Gastroesophageal sphincter (tissue), 4 donors: ENCODE measurements at regions not wholly inside any gene's neighbourhood (a gene's known extent, or its start where the extent isn't known, plus 50 kb on each side); places are given as distances from the start of the nearest gene placed in this dataset.

Experiments
- ATAC-seq: fragments of 150-250 bp; one replicate; pipeline ENCODE4 v1.9.1; 2016; ENCODE audit warnings: mild to moderate bottlenecking, moderate library complexity
- H3K27ac ChIP-seq, 4 donors: fragments of 200-600 bp; sonication (generic) in 3 of 4; 1 replicate in 3 of 4; 2 replicates in 1 of 4; pipeline ENCODE4 v1.5.1; 2016 to 2019
- H3K27me3 ChIP-seq: fragments of 200-600 bp; sonication (generic); one replicate; pipeline ENCODE4 v1.5.1; 2019
- H3K36me3 ChIP-seq, 2 donors: fragments of 200-600 bp; sonication (generic); one replicate each; pipeline ENCODE4 v1.5.1; 2019; ENCODE audit warnings: control low read depth in 1 of 2
- H3K4me1 ChIP-seq, 3 donors: fragments of 200-600 bp; sonication (generic); 1 replicate in 2 of 3; 2 replicates in 1 of 3; pipeline ENCODE4 v1.5.1; 2016 to 2019; ENCODE audit warnings: control low read depth in 2 of 3
- H3K4me3 ChIP-seq, 2 donors: fragments of 200-600 bp; sonication (generic); one replicate each; pipeline ENCODE4 v1.5.1; 2019; ENCODE audit warnings: mild to moderate bottlenecking in 1 of 2, moderate library complexity in 1 of 2
- H3K9me3 ChIP-seq, 3 donors: fragments of 200-600 bp; sonication (generic); one replicate each; pipeline ENCODE4 v1.5.1; 2017 to 2019; ENCODE audit warnings: control low read depth in 2 of 3
- EP300 ChIP-seq: sonication (generic); formaldehyde crosslinking; IDR thresholded peaks from one replicate; pipeline ENCODE4 v1.6.1; 2017; ENCODE audit warnings: antibody characterized with exemption, mild to moderate bottlenecking
- POLR2A ChIP-seq, 2 donors: fragments of 450-650 bp; IDR thresholded peaks; one replicate each; pipeline ENCODE4 v1.6.1; 2017; ENCODE audit warnings: antibody characterized with exemption in 2 of 2, mild to moderate bottlenecking in 2 of 2, moderate library complexity in 1 of 2
- POLR2AphosphoS5 ChIP-seq: sonication (generic); formaldehyde crosslinking; IDR thresholded peaks from one replicate; pipeline ENCODE4 v1.6.1; 2017; ENCODE audit warnings: antibody characterized with exemption
- WGBS, 2 donors: methylation state at CpG; one replicate each; pipeline ENCODE4 v1.1.5; 2018; ENCODE audit warnings: low coverage in 1 of 2; 5-methylcytosine and 5-hydroxymethylcytosine counted together
- TF ChIP-seq, protein P1 (sequence below), 4 experiments: fragments of 200-600 bp in 2 of 4; fragments of 450-650 bp in 2 of 4; sonication (generic) in 1 of 4; IDR thresholded peaks; one replicate each; pipeline ENCODE4 v1.5.1; 2017 to 2019; ENCODE audit warnings: antibody characterized with exemption in 4 of 4, mild to moderate bottlenecking in 2 of 4, moderate library complexity in 2 of 4

DNA sequence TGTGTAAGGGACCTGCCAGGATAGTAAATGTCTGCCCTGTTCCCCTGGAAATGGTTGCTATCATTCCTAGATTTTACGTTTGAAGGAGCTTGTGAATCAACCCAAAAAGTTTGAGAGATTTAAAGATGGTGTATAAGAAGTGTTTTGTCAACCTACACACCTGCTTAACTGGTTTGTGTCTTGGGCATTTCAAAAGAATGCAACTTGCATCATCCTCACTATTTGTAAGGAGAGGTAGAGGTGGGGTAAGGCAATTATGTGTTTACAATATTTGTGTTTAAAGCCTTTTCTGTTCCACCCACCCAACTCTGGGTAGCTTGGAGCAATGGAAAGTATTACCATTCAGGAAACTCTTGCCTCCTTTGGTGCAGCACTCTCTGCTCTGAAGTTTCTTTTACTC lies 314.2 kb upstream of the RARB start:
- Histone ChIP-seq H3K4me3 (no peak overlapping the region), H3K4me1 (peaks cover 0 to 21% (median 2%) of the 10 kb centered on the region in 3 donors), H3K9me3 (no peaks in the 10 kb centered on the region), H3K36me3 (no peaks in the 10 kb centered on the region), H3K27ac (peak overlapping the region in 3 of 4 donors; percentile 21 to 54 (median 41)), H3K27me3 (no peaks in the 10 kb centered on the region)
- 77 to 100% methylated on average over 1 of the region's 1 CpG for WGBS, 2 donors
- ATAC-seq = no peak
- TF ChIP-seq POLR2A (IDR thresholded peaks at IDR 0.05) = no peak
- TF ChIP-seq POLR2AphosphoS5 = no peak
- TF ChIP-seq EP300 = no peak
- TF ChIP-seq, protein P1, sequence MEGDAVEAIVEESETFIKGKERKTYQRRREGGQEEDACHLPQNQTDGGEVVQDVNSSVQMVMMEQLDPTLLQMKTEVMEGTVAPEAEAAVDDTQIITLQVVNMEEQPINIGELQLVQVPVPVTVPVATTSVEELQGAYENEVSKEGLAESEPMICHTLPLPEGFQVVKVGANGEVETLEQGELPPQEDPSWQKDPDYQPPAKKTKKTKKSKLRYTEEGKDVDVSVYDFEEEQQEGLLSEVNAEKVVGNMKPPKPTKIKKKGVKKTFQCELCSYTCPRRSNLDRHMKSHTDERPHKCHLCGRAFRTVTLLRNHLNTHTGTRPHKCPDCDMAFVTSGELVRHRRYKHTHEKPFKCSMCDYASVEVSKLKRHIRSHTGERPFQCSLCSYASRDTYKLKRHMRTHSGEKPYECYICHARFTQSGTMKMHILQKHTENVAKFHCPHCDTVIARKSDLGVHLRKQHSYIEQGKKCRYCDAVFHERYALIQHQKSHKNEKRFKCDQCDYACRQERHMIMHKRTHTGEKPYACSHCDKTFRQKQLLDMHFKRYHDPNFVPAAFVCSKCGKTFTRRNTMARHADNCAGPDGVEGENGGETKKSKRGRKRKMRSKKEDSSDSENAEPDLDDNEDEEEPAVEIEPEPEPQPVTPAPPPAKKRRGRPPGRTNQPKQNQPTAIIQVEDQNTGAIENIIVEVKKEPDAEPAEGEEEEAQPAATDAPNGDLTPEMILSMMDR (IDR thresholded peaks at IDR 0.05) = no peak

DNA sequence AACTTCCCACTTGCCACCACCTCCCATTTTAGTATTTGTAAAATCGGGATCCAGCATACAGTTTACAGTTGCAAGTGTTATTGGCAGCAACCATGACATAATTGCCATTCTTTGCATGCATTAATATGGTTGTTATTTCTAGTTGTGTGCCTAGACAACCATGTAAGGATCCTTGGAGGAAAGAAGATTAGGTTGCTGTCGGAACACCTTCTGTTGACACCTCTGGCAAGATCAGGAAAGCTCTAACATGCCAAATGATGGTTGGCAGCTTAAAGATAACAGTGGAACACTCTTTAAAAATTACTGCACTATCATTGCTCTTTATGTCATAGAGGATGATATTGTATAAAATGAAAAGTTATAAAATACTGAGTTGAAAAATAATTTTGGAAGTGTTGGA lies 313.5 kb upstream of the RARB start:
- no peak for ATAC-seq
- WGBS, 2 donors = 43 to 59% methylated on average over 2 of the region's 2 CpGs
- TF ChIP-seq POLR2AphosphoS5 = no peak
- TF ChIP-seq EP300 = no peak
- TF ChIP-seq, protein P1 (IDR thresholded peaks at IDR 0.05) = no peak
- no peak for TF ChIP-seq POLR2A (IDR thresholded peaks at IDR 0.05)
- peaks cover 0 to 21% (median 2%) of the 10 kb centered on the region in 3 donors for H3K4me1 ChIP-seq
- no peaks in the 10 kb centered on the region for H3K27me3 ChIP-seq
- no peaks in the 10 kb centered on the region for H3K9me3 ChIP-seq
- no peaks in the 10 kb centered on the region for H3K36me3 ChIP-seq
- peak overlapping the region in 3 of 4 donors; percentile 21 to 54 (median 41) for H3K27ac ChIP-seq
- H3K4me3 ChIP-seq = no peak overlapping the region

DNA sequence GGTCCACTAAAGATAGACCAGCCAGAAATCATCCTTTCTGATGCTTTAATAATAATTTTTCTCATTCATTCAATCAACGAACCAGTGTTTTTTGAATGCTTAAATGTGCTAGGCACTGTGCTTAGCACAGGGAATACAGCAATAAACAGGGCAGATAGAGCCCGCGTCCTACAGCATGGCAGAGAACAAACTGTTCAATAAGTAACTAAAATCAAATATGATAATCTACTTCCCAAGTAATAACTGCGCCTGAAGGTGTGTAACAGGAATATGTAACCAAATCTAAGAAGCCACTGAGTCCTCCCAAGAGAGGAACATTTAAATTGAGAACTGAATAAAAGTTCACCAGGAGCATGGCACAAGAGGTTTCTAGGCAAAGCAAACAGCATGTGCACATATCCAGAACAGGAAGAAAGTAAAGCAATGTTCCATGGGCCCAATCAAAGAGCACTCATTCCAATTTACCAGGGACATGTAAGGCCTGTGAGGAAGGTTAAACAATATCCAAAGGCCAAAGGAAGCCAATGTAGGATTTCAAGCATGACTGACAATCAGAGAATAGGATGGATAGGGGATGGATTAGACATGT lies 311.0 kb upstream of the RARB start:
- TF ChIP-seq EP300 (no peak), POLR2A (IDR thresholded peaks at IDR 0.05) (no peak), POLR2AphosphoS5 (no peak)
- TF ChIP-seq, protein P1 (IDR thresholded peaks at IDR 0.05) = no peak
- no peaks in the 10 kb centered on the region for H3K36me3 ChIP-seq
- no peak overlapping the region for H3K27ac ChIP-seq
- no peak overlapping the region for H3K4me3 ChIP-seq
- H3K4me1 ChIP-seq = peaks cover 0 to 21% (median 2%) of the 10 kb centered on the region in 3 donors
- 81 to 91% methylated on average over 2 to 4 of the region's 4 CpGs for WGBS, 2 donors
- no peaks in the 10 kb centered on the region for H3K9me3 ChIP-seq
- no peaks in the 10 kb centered on the region for H3K27me3 ChIP-seq
- ATAC-seq = no peak

DNA sequence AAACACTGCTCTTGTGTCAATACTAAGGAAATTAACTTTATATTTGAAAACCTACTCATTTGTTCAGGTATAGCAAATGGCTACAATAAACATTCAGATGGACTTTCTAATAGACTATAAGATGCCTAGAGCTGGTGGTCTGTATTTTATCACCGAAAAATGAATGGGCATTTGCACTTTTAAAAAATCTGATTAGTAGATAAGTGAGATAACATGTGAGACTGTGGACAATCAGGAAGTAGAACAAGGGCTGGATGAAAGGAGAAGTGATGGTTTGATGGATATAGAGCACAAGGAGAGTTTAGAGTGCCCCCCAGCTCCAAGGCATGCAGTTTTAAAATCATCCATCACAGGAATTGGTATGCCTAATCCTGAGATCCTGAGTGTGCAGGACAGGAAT lies 308.4 kb upstream of the RARB start:
- H3K4me3 ChIP-seq = no peak overlapping the region
- 86 to 100% methylated on average over 1 of the region's 1 CpG for WGBS, 2 donors
- ATAC-seq = no peak

DNA sequence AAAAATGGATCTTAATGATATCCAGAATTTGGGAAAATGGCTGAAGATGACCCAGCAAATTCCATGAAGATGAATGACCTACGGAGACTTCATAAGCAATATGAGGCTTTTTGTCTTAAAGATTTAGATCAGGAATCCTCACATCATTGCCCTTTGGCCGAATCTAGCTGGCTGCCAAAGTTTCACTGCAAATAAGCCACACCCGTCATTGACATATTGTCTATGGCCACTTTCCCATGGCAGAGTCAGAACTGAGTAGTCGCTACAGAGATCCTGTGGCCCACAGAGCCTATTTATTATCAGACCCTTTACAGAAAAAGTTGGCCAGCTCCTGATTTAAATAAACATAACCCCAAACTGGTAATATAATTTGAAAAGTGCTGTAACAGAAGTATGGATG lies 307.4 kb upstream of the RARB start:
- no peaks in the 10 kb centered on the region for H3K36me3 ChIP-seq
- H3K4me3 ChIP-seq = no peak overlapping the region
- TF ChIP-seq, protein P1 (IDR thresholded peaks at IDR 0.05) = no peak
- no peak for TF ChIP-seq POLR2AphosphoS5
- H3K27ac ChIP-seq = no peak overlapping the region
- H3K4me1 ChIP-seq = no peaks in the 10 kb centered on the region
- H3K9me3 ChIP-seq = no peaks in the 10 kb centered on the region
- 54 to 61% methylated on average over 3 of the region's 4 CpGs for WGBS, 2 donors
- ATAC-seq = no peak
- no peaks in the 10 kb centered on the region for H3K27me3 ChIP-seq

More for the DNA sequence above, 308.4 kb upstream of the RARB start:
- H3K36me3 ChIP-seq = no peaks in the 10 kb centered on the region
- H3K27ac ChIP-seq = no peak overlapping the region
- no peaks in the 10 kb centered on the region for H3K27me3 ChIP-seq
- H3K4me1 ChIP-seq = peaks cover 0 to 4% (median 0%) of the 10 kb centered on the region in 3 donors
- no peak for TF ChIP-seq POLR2A (IDR thresholded peaks at IDR 0.05)
- no peak for TF ChIP-seq EP300
- TF ChIP-seq POLR2AphosphoS5 = no peak
- TF ChIP-seq, protein P1 (IDR thresholded peaks at IDR 0.05) = no peak
- H3K9me3 ChIP-seq = no peaks in the 10 kb centered on the region
